Keratinocyte (primary cell): ENCODE measurements at regions not wholly inside any gene's neighbourhood (a gene's known extent, or its start where the extent isn't known, plus 50 kb on each side); places are given as distances from the start of the nearest gene placed in this dataset.

ENCODE experiments used
- DNase-seq: peaks from one replicate; pipeline ENCODE4 v3.0.0-alpha.2; 2011; ENCODE audit warnings: low read depth, missing footprints, low spot score
- FAIRE-seq: peaks from 2 replicates; lab custom pipeline; 2011; peaks lifted over from hg19 to GRCh38; lab: Jason Lieb, UNC
- H2AFZ ChIP-seq: 2 replicates; pipeline ENCODE4 v1.6.0; 2012; ENCODE audit warnings: low read length, control low read depth, inconsistent platforms; ENCODE audit not compliant: control insufficient read depth
- H3K27ac ChIP-seq: 2 replicates; pipeline ENCODE4 v1.5.1; 2011; ENCODE audit warnings: low read length; ENCODE audit not compliant: control insufficient read depth, insufficient read depth
- H3K27me3 ChIP-seq: 3 replicates; pipeline ENCODE4 v1.6.0; 2011; ENCODE audit warnings: low read length; ENCODE audit not compliant: control insufficient read depth, insufficient read depth; ENCODE audit errors: extremely low read depth
- H3K36me3 ChIP-seq, 2 experiments: 2 replicates in 1 of 2; 3 replicates in 1 of 2; pipeline ENCODE4 v1.5.1; 2011; ENCODE audit warnings: low read length in 2 of 2, mild to moderate bottlenecking in 1 of 2; ENCODE audit not compliant: control insufficient read depth in 2 of 2, insufficient read depth in 2 of 2; ENCODE audit errors: extremely low read depth in 1 of 2
- H3K4me1 ChIP-seq: 3 replicates; pipeline ENCODE4 v1.5.1; 2011; ENCODE audit warnings: low read length; ENCODE audit not compliant: control insufficient read depth, insufficient read depth; ENCODE audit errors: extremely low read depth
- H3K4me2 ChIP-seq: 3 replicates; pipeline ENCODE4 v1.6.0; 2011; ENCODE audit warnings: low read depth, low read length; ENCODE audit not compliant: control insufficient read depth, insufficient read depth; ENCODE audit errors: extremely low read depth
- H3K4me3 ChIP-seq, 3 experiments: fragments of 200-600 bp in 1 of 3; sonication (generic) in 1 of 3; 2 replicates in 2 of 3; 3 replicates in 1 of 3; pipeline ENCODE4 v1.5.1; 2011 to 2016; ENCODE audit warnings: low read length in 3 of 3, mild to moderate bottlenecking in 3 of 3, control low read depth in 2 of 3, inconsistent platforms in 1 of 3, low read depth in 1 of 3, mixed read lengths in 1 of 3, mixed run types in 1 of 3, moderate library complexity in 1 of 3; ENCODE audit not compliant: control insufficient read depth in 2 of 3, insufficient read depth in 2 of 3; ENCODE audit errors: extremely low read depth in 1 of 3
- H3K79me2 ChIP-seq: 2 replicates; pipeline ENCODE4 v1.6.0; 2012; ENCODE audit warnings: low read length; ENCODE audit not compliant: control insufficient read depth, insufficient read depth
- H3K9ac ChIP-seq: 3 replicates; pipeline ENCODE4 v1.6.0; 2011; ENCODE audit warnings: low read length; ENCODE audit not compliant: control insufficient read depth, insufficient read depth; ENCODE audit errors: extremely low read depth
- H3K9me1 ChIP-seq: 3 replicates; pipeline ENCODE4 v1.6.0; 2011; ENCODE audit warnings: low read length; ENCODE audit not compliant: control insufficient read depth, insufficient read depth; ENCODE audit errors: extremely low read depth
- H3K9me3 ChIP-seq: 2 replicates; pipeline ENCODE4 v1.5.1; 2012; ENCODE audit warnings: low read depth, low read length; ENCODE audit not compliant: control insufficient read depth
- H4K20me1 ChIP-seq: 3 replicates; pipeline ENCODE4 v1.6.0; 2011; ENCODE audit warnings: low read length; ENCODE audit not compliant: control insufficient read depth, insufficient read depth; ENCODE audit errors: extremely low read depth
- EZH2 ChIP-seq: IDR thresholded peaks from one replicate; pipeline ENCODE4 v1.6.1; 2012; ENCODE audit warnings: inconsistent platforms, mild to moderate bottlenecking, low read length, moderate library complexity
- dilution Hi-C: fragments of 300-500 bp; cut with MboI; formaldehyde crosslinking; loops from one replicate; pipeline ENCODE4 v1.7.0; 2020; ENCODE audit warnings: low sequenced_read_pairs; ENCODE audit not compliant: extremely low pct_ligation_motif_present
- TF ChIP-seq, protein P1 (sequence below), 3 experiments: IDR thresholded peaks in 1 of 3; conservative IDR thresholded peaks in 1 of 3; optimal IDR thresholded peaks in 1 of 3; 2 replicates in 2 of 3; 3 replicates in 1 of 3; pipeline versions ENCODE3 to v1.5.1; 2011; ENCODE audit warnings: low read length in 3 of 3, mild to moderate bottlenecking in 3 of 3, moderate library complexity in 2 of 3, control low read depth in 1 of 3, inconsistent platforms in 1 of 3; ENCODE audit not compliant: insufficient read depth in 2 of 3; ENCODE audit errors: extremely low read depth in 1 of 3

DNA sequence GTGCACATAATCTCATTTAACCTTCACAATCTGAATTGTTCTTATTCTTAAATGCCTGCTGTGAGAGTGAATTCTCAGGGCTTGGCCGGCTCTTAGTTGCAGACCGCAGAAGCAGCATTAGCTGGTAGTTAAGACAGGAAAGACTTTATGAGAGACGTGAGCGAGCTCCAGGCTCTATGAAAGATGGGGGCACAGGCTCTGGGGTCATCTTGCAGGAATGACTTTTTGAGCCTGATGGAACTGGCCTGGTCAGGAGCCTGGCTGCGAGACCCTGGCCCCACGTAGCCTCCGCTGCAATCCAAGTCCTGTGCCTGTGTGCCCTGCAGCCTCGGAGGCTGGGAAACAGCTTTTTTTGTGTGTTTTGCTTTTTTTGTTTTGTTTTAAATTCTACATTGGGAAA is 958.8 kb upstream of the ZNF722 start:
- Histone ChIP-seq H3K36me3 (no peaks in the 10 kb centered on the region), H3K4me2 (no peak overlapping the region), H2AFZ (no peak overlapping the region), H3K4me1 (no peaks in the 10 kb centered on the region), H4K20me1 (no peaks in the 10 kb centered on the region), H3K27me3 (no peaks in the 10 kb centered on the region), H3K79me2 (no peaks in the 10 kb centered on the region), H3K4me3 (no peak overlapping the region), H3K9me1 (no peaks in the 10 kb centered on the region), H3K9me3 (peaks cover 24% of the 10 kb centered on the region), H3K27ac (no peak overlapping the region), H3K9ac (no peak overlapping the region)
- FAIRE-seq (no peak), DNase-seq (no peak)
- no peak for TF ChIP-seq EZH2
- TF ChIP-seq, protein P1, sequence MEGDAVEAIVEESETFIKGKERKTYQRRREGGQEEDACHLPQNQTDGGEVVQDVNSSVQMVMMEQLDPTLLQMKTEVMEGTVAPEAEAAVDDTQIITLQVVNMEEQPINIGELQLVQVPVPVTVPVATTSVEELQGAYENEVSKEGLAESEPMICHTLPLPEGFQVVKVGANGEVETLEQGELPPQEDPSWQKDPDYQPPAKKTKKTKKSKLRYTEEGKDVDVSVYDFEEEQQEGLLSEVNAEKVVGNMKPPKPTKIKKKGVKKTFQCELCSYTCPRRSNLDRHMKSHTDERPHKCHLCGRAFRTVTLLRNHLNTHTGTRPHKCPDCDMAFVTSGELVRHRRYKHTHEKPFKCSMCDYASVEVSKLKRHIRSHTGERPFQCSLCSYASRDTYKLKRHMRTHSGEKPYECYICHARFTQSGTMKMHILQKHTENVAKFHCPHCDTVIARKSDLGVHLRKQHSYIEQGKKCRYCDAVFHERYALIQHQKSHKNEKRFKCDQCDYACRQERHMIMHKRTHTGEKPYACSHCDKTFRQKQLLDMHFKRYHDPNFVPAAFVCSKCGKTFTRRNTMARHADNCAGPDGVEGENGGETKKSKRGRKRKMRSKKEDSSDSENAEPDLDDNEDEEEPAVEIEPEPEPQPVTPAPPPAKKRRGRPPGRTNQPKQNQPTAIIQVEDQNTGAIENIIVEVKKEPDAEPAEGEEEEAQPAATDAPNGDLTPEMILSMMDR (optimal IDR thresholded peaks at IDR 0.05 in 1 of 3, IDR thresholded peaks at IDR 0.05 in 1 of 3, conservative IDR thresholded peaks at IDR 0.05 in 1 of 3; ENCODE audit: extremely low read depth in 1 of 3, insufficient read depth in 2 of 3, low read length in 3 of 3) = no peak
- dilution Hi-C loops = no loop called here

DNA sequence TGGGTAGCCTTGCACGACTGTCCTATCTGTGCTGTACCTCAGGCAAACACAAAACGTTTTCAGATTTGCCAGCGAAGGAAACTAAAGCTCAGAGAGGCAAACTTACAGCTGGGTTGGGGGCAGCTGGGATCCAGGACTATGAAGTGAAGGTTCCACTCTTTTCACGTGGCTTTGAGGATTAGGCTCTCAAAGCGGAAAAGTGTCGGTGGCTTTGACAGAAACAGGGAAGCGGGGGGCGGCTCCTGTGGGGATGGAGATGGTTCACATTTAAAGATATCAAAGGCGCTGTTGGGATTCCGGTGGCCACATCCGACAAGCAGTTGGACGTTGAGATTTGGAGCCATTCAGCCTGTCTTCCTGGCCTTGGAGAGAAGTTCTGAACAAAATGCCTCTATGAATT is 958.3 kb upstream of the ZNF722 start:
- no peak for FAIRE-seq
- H3K27me3 ChIP-seq = no peaks in the 10 kb centered on the region

More for the DNA sequence above, 958.3 kb upstream of the ZNF722 start:
- H4K20me1 ChIP-seq = no peaks in the 10 kb centered on the region
- H3K4me1 ChIP-seq = no peaks in the 10 kb centered on the region
- no peak for DNase-seq
- peaks cover 24% of the 10 kb centered on the region for H3K9me3 ChIP-seq
- no peaks in the 10 kb centered on the region for H3K79me2 ChIP-seq
- H3K36me3 ChIP-seq = no peaks in the 10 kb centered on the region
- TF ChIP-seq, protein P1 (optimal IDR thresholded peaks at IDR 0.05 in 1 of 3, IDR thresholded peaks at IDR 0.05 in 1 of 3, conservative IDR thresholded peaks at IDR 0.05 in 1 of 3; ENCODE audit: extremely low read depth in 1 of 3, insufficient read depth in 2 of 3, low read length in 3 of 3) = no peak
- TF ChIP-seq EZH2 = no peak
- H3K9ac ChIP-seq = no peak overlapping the region
- no peak overlapping the region for H2AFZ ChIP-seq
- H3K4me3 ChIP-seq = no peak overlapping the region
- H3K4me2 ChIP-seq = no peak overlapping the region
- no peaks in the 10 kb centered on the region for H3K9me1 ChIP-seq
- dilution Hi-C loops = no loop called here
- no peak overlapping the region for H3K27ac ChIP-seq
